Pons (tissue), 1 donor: ENCODE measurements at regions not wholly inside any gene's neighbourhood (a gene's known extent, or its start where the extent isn't known, plus 50 kb on each side); places are given as distances from the start of the nearest gene placed in this dataset.

Source experiments
- DNase-seq: peaks from one replicate; pipeline ENCODE4 v3.0.0-alpha.2; 2016; ENCODE audit warnings: low spot score

- no peak for DNase-seq
These were observed 508.9 kb downstream of the FBXO15 start for GRCh38 chr18:73638709-73639108.

GRCh38 chr18:73636355-73636754 lies 511.3 kb downstream of the FBXO15 start:
- DNase-seq = no peak

GRCh38 chr18:73626859-73627258 lies 520.8 kb downstream of the FBXO15 start:
- DNase-seq = no peak

GRCh38 chr18:73626221-73626620 lies 521.4 kb downstream of the FBXO15 start:
- DNase-seq = no peak

- no peak for DNase-seq
These were observed 526.5 kb downstream of the FBXO15 start for GRCh38 chr18:73621091-73621490.

GRCh38 chr18:73617981-73618380 lies 529.7 kb downstream of the FBXO15 start:
- no peak for DNase-seq

GRCh38 chr18:73615506-73615905 lies 532.1 kb downstream of the FBXO15 start:
- DNase-seq = no peak

GRCh38 chr18:73614812-73615211 lies 532.8 kb downstream of the FBXO15 start:
- DNase-seq = no peak

GRCh38 chr18:73613706-73614340 lies 533.8 kb downstream of the FBXO15 start:
- no peak for DNase-seq

GRCh38 chr18:73597832-73598615 lies 549.6 kb downstream of the FBXO15 start:
- no peak for DNase-seq

- DNase-seq = no peak
These were observed 552.9 kb downstream of the FBXO15 start for GRCh38 chr18:73594749-73595148.

- no peak for DNase-seq
These were observed 554.4 kb downstream of the FBXO15 start for GRCh38 chr18:73593207-73593606.

GRCh38 chr18:73590950-73591349 lies 556.7 kb downstream of the FBXO15 start:
- no peak for DNase-seq

GRCh38 chr18:73579698-73580097 lies 567.9 kb downstream of the FBXO15 start:
- DNase-seq = no peak

GRCh38 chr18:73577365-73577764 lies 570.3 kb downstream of the FBXO15 start:
- no peak for DNase-seq

- DNase-seq = no peak
These were observed 583.6 kb downstream of the FBXO15 start for GRCh38 chr18:73563901-73564472.

GRCh38 chr18:73563345-73563744 lies 584.3 kb downstream of the FBXO15 start:
- DNase-seq = no peak

GRCh38 chr18:73556904-73557303 lies 590.7 kb downstream of the FBXO15 start:
- DNase-seq = no peak

GRCh38 chr18:73552171-73552570 lies 595.5 kb downstream of the FBXO15 start:
- no peak for DNase-seq

- DNase-seq = no peak
These were observed 596.4 kb downstream of the FBXO15 start for GRCh38 chr18:73551211-73551610.

- DNase-seq = no peak
These were observed 598.4 kb downstream of the FBXO15 start for GRCh38 chr18:73549236-73549635.

- no peak for DNase-seq
These were observed 602.2 kb downstream of the FBXO15 start for GRCh38 chr18:73545472-73545871.

- DNase-seq = no peak
These were observed 603.0 kb downstream of the FBXO15 start for GRCh38 chr18:73544617-73545016.
